Esophagus muscularis mucosa (tissue), 4 donors: ENCODE measurements at regions not wholly inside any gene's neighbourhood (a gene's known extent, or its start where the extent isn't known, plus 50 kb on each side); places are given as distances from the start of the nearest gene placed in this dataset.

Experiments
- DNase-seq: peaks from one replicate; pipeline ENCODE4 v3.0.0-alpha.2; 2017; ENCODE audit errors: extremely low spot score
- H3K27ac ChIP-seq, 4 donors: fragments of 200-600 bp; sonication (generic); replicated peaks in 1 of 4; 1 replicate in 3 of 4; 2 replicates in 1 of 4; pipeline ENCODE4 v1.5.1; 2016 to 2019; ENCODE audit warnings: mild to moderate bottlenecking in 1 of 4
- H3K27me3 ChIP-seq, 4 donors: fragments of 200-600 bp; sonication (generic); one replicate each; pipeline versions ENCODE4 v1.5.1 to v1.6.0; 2016 to 2019
- H3K36me3 ChIP-seq, 4 donors: fragments of 200-600 bp; sonication (generic); one replicate each; pipeline ENCODE4 v1.5.1; 2016 to 2019
- H3K4me1 ChIP-seq, 4 donors: fragments of 200-600 bp; sonication (generic); one replicate each; pipeline ENCODE4 v1.5.1; 2016 to 2019
- H3K4me3 ChIP-seq, 4 donors: fragments of 200-600 bp; sonication (generic); 1 replicate in 2 of 4; 2 replicates in 2 of 4; pipeline ENCODE4 v1.5.1; 2016 to 2019; ENCODE audit warnings: mild to moderate bottlenecking in 4 of 4, moderate library complexity in 1 of 4
- H3K9me3 ChIP-seq, 4 donors: fragments of 200-600 bp; sonication (generic); 1 replicate in 3 of 4; 2 replicates in 1 of 4; pipeline ENCODE4 v1.5.1; 2016 to 2019
- EP300 ChIP-seq: sonication (generic); formaldehyde crosslinking; IDR thresholded peaks from one replicate; pipeline ENCODE4 v1.6.1; 2017; ENCODE audit warnings: antibody characterized with exemption
- POLR2A ChIP-seq: fragments of 450-650 bp; IDR thresholded peaks from one replicate; pipeline ENCODE4 v1.6.1; 2017; ENCODE audit warnings: antibody characterized with exemption, moderate library complexity, mild to moderate bottlenecking, low read depth
- POLR2AphosphoS5 ChIP-seq, 2 donors: sonication (generic); formaldehyde crosslinking; IDR thresholded peaks; one replicate each; pipeline ENCODE4 v1.6.1; 2017; ENCODE audit warnings: antibody characterized with exemption in 2 of 2
- WGBS: methylation state at CpG from one replicate; pipeline ENCODE4 v1.1.5; 2018; 5-methylcytosine and 5-hydroxymethylcytosine counted together
- intact Hi-C: fragments of 100-400 bp; cut with DNase I; formaldehyde crosslinking; loops from one replicate; pipeline ENCODE4 v1.15.1; 2023
- TF ChIP-seq, protein P1 (sequence below), 3 experiments: fragments of 200-600 bp in 2 of 3; fragments of 450-650 bp in 1 of 3; sonication (generic) in 2 of 3; IDR thresholded peaks; one replicate each; pipeline ENCODE4 v1.5.1; 2017 to 2019; ENCODE audit warnings: antibody characterized with exemption in 3 of 3, mild to moderate bottlenecking in 2 of 3, moderate library complexity in 1 of 3

DNA sequence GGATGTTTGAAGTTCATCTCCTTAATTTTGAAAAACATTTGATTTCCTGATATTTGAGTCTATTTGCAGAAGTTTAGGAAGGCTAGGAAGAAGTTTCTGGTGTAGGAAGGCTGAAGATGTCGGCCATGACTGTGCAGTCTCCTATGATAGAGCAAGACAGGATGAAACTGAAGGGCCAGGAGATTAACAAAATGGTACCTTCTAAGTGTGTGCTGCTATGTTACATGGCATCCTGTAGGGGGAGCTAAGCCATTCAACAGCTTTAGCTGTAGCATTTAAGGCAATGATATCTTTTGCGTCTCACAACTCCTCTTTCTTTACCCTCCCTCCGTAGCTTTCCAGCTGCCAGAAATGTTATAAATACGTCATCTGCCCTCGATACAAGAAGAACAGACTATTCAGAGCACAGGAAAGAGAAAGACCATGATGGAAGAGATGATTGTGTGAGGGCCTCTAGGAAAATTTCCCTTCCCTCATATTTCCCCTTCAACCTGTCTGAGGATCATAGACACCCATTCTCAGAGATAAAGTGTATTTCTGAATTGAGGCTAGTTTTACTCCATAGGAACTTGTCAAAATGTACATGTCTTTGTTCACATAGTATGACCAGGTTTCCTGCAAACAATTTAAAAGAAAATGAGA, 61.1 kb downstream of the XCL1 start:
- Histone ChIP-seq H3K27ac (peak overlapping the region; percentile 63 to 77 (median 74)), H3K36me3 (no peaks in the 10 kb centered on the region), H3K4me3 (no peak overlapping the region), H3K9me3 (no peaks in the 10 kb centered on the region), H3K4me1 (peaks cover 0 to 34% (median 26%) of the 10 kb centered on the region in 4 donors), H3K27me3 (no peaks in the 10 kb centered on the region)
- no peak for DNase-seq
- intact Hi-C loops: no loop called here
- no peak for TF ChIP-seq POLR2A
- no peak for TF ChIP-seq EP300
- TF ChIP-seq, protein P1, sequence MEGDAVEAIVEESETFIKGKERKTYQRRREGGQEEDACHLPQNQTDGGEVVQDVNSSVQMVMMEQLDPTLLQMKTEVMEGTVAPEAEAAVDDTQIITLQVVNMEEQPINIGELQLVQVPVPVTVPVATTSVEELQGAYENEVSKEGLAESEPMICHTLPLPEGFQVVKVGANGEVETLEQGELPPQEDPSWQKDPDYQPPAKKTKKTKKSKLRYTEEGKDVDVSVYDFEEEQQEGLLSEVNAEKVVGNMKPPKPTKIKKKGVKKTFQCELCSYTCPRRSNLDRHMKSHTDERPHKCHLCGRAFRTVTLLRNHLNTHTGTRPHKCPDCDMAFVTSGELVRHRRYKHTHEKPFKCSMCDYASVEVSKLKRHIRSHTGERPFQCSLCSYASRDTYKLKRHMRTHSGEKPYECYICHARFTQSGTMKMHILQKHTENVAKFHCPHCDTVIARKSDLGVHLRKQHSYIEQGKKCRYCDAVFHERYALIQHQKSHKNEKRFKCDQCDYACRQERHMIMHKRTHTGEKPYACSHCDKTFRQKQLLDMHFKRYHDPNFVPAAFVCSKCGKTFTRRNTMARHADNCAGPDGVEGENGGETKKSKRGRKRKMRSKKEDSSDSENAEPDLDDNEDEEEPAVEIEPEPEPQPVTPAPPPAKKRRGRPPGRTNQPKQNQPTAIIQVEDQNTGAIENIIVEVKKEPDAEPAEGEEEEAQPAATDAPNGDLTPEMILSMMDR (IDR thresholded peaks at IDR 0.05): peak; percentile 31 to 51 (median 33)
- no peak for TF ChIP-seq POLR2AphosphoS5 (IDR thresholded peaks at IDR 0.05)
- WGBS: 89% methylated on average over 5 of the region's 5 CpGs

DNA sequence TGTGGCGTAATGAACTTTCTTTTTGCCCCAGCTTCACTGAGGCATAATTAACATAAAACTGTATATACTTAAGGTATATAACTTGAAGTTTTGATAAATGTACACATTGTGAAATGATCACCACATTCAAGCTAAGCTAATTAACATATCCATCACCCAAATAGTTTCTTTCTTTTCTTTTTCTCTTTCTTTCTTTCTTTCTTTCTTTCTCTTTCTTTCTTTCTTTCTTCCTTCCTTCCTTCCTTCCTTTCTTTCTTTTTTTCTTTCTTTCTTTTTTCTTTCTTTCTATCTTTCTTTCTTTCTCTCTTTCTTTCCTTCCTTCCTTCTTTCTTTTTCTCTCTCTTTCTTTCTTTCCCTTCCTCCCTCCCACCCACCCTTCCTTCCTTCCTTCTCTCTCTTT, 62.5 kb downstream of the XCL1 start:
- H3K27me3 ChIP-seq: no peaks in the 10 kb centered on the region
- H3K27ac ChIP-seq: no peak overlapping the region
- H3K9me3 ChIP-seq: no peaks in the 10 kb centered on the region
- no peak overlapping the region for H3K4me3 ChIP-seq
- H3K36me3 ChIP-seq: no peaks in the 10 kb centered on the region
- TF ChIP-seq POLR2AphosphoS5 (IDR thresholded peaks at IDR 0.05) (no peak), POLR2A (no peak), EP300 (no peak)
- TF ChIP-seq, protein P1 (IDR thresholded peaks at IDR 0.05): no peak
- DNase-seq: no peak
- peaks cover 0 to 34% (median 26%) of the 10 kb centered on the region in 4 donors for H3K4me1 ChIP-seq
- intact Hi-C loops: no loop called here
- 97% methylated on average over 1 of the region's 1 CpG for WGBS

DNA sequence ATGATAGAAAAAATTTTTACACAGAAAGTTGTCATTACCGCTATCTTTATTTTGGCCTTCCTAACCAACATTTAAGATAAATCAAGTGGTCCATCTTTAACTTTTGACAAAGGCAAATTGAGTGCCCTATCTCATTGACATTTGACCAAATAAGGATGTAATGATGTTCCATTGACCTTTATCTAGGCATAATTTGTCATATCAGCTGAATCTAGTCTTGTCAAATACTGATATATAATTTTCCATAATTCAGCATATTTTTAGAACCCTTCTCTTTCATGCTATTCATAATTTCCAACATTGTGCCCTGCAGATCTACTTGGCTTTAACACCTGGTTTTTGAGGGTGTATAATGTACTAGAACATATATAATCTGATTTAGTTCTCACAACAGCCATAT, 63.8 kb downstream of the XCL1 start:
- intact Hi-C loops: no loop called here

DNA sequence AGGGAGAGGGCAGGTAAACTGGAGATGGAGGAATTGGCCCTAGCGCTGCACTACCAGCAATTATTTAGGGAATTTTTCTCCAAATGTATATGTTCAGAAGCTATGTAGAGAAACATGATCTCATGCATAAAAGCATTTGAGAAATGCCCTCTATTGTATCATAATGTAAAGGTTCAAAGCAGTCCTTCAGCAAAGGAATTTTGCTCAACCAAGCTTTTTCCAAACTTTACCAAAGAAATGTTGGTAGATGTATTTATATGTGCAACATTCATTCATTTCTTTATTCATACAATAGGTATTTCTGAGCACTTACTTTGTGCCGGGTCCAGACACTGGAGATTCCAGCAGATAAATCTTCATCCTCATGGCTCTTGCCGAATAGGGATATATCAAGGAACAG, 64.4 kb downstream of the XCL1 start:
- peaks cover 0 to 18% (median 15%) of the 10 kb centered on the region in 4 donors for H3K4me1 ChIP-seq
- no peaks in the 10 kb centered on the region for H3K9me3 ChIP-seq
- no peak for DNase-seq
- no peaks in the 10 kb centered on the region for H3K27me3 ChIP-seq
- no peak overlapping the region for H3K4me3 ChIP-seq
- H3K27ac ChIP-seq: no peak overlapping the region
- H3K36me3 ChIP-seq: no peaks in the 10 kb centered on the region
- 93% methylated on average over 3 of the region's 3 CpGs for WGBS
- TF ChIP-seq, protein P1 (IDR thresholded peaks at IDR 0.05): no peak
- TF ChIP-seq EP300: no peak
- no peak for TF ChIP-seq POLR2AphosphoS5 (IDR thresholded peaks at IDR 0.05)
- TF ChIP-seq POLR2A: no peak
- intact Hi-C loops: no loop called here

More for the DNA sequence above, 63.8 kb downstream of the XCL1 start:
- no peaks in the 10 kb centered on the region for H3K27me3 ChIP-seq
- no peak overlapping the region for H3K4me3 ChIP-seq
- 97% methylated on average over 1 of the region's 1 CpG for WGBS
- H3K9me3 ChIP-seq: no peaks in the 10 kb centered on the region
- peaks cover 0 to 24% (median 21%) of the 10 kb centered on the region in 4 donors for H3K4me1 ChIP-seq
- no peak for DNase-seq
- no peaks in the 10 kb centered on the region for H3K36me3 ChIP-seq
- no peak overlapping the region for H3K27ac ChIP-seq
- no peak for TF ChIP-seq POLR2A
- TF ChIP-seq, protein P1 (IDR thresholded peaks at IDR 0.05): no peak
- no peak for TF ChIP-seq POLR2AphosphoS5 (IDR thresholded peaks at IDR 0.05)
- TF ChIP-seq EP300: no peak

DNA sequence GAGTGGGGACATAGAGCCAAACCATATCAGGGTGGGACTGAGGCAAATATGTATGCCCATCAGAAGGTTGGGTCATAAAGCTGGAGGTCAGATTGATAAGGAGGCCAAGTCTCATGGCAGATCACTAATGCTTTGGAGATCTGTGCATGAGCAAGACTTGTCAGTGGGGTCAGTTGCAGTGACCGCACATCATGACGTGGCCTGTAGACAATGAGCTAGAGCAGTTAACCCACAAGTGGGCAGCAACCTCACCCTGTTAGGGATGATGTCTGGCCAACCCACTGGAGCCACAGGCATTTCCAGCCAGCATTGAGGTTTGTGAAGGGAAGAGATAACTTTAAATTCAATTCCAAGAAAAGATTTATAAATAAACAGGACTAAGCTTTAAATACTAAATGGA, 66.7 kb downstream of the XCL1 start:
- Histone ChIP-seq H3K4me1 (no peaks in the 10 kb centered on the region), H3K9me3 (no peaks in the 10 kb centered on the region), H3K4me3 (no peak overlapping the region), H3K27ac (no peak overlapping the region), H3K36me3 (no peaks in the 10 kb centered on the region), H3K27me3 (no peaks in the 10 kb centered on the region)
- 87% methylated on average over 2 of the region's 2 CpGs for WGBS
- intact Hi-C loops: no loop called here
- TF ChIP-seq POLR2AphosphoS5 (IDR thresholded peaks at IDR 0.05): no peak
- TF ChIP-seq EP300: no peak
- no peak for TF ChIP-seq POLR2A
- TF ChIP-seq, protein P1 (IDR thresholded peaks at IDR 0.05): no peak
- no peak for DNase-seq
